SH-SY5Y (cell line): ENCODE measurements at regions not wholly inside any gene's neighbourhood (a gene's known extent, or its start where the extent isn't known, plus 50 kb on each side); places are given as distances from the start of the nearest gene placed in this dataset.

ENCODE experiments used
- GATA2 ChIP-seq: IDR thresholded peaks from 2 replicates; pipeline ENCODE4 v1.6.1; 2011; ENCODE audit warnings: mild to moderate bottlenecking, low read depth, low read length
- GATA3 ChIP-seq: IDR thresholded peaks from 2 replicates; pipeline ENCODE4 v1.6.1; 2011; ENCODE audit warnings: low read depth, mild to moderate bottlenecking, low read length, moderate library complexity

DNA sequence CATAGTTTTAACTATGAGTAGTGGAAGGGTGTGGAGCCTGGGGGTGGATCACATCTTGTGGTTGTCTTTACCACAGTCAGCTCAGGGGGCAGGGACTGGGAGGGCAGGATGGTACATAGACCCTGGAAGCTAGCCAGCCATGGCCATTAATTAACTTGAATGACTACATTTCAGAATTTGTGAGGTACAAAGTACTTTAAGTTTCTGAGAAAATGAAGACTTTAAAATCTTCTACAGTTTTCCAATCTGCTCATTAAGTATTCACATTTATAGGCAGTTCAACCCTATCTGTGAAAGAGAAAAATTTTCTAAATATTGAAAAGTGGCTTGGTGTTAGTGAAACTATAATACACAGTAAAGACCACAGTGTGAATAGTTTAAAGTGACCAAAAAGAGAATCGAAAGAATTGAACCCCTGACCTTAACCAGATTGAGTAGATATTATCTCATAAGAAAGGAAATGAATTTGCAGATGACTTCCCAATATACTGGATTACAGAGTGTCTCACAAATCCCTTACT, 234.2 kb upstream of the MEF2C start:
- TF ChIP-seq GATA2 (no peak), GATA3 (no peak)

DNA sequence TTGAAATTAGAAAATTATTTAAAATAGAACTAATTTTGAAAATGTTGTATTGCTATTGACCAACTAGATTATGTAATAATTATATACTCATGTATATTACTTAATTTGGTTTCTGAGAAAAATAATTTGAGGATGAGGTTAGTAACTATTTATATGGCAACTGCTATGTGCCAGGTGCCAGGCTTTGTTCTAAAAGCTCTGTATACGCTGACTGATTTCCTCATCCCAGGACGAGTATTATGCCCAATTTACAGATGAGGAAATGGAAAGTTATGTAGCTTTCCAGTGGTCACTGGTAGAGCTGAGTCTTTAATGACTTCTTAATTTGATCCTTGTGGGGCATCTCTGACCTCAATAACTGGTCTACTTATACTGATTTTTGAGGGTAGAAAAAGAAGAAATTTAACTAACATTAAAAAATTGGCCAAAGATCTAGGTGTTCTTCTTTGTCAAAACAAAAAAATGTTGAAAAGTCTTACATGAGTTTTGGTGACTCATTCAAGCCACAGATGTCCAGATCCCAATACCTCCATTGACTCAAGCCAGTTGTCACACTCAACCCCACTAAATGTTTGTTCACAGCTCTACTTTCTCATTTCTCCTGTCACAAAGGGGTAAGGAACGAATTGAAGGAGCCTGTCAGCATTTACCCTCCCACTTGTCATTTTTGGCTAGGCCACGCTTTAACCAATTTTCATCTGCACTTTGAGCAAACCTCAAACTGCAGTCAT, 228.1 kb upstream of the MEF2C start:
- TF ChIP-seq GATA2, result no peak
- TF ChIP-seq GATA3, result no peak

DNA sequence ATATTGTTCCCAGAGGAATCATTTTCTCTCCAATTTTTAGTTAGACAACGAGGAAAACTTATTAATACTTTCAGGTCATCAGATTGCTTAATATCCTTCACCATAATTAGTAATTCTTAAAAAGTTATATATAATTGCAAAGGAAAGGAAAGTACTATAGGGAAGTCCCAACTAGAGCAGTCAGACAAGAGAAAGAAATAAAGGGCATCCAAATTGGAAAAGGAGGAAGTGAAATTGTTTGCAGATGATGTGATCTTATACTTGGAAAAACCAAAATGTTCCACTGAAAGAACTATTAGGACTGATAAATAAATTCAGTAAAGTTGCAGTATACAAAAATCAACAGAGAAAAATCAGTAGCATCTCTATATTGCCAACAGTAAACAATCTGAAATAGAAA, 223.5 kb upstream of the MEF2C start:
- no peak for TF ChIP-seq GATA3
- no peak for TF ChIP-seq GATA2

DNA sequence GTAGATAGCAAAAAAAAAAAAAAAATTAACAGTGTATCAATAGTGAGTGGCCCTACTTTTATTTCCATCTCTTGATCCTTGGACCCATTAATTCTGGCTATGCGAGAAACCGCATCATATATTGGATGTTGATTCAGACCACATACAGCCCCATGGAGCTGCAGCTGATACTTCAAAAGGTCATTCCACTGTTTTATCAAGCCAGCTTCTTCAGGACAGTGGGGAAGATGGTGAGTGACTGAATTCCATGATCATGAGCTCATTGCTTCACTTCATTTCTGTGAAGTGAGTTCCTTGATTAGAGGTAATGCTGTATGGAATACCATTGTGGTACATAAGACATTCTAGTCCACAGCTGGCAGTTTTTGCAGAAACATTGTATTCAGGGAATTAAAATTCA, 222.9 kb upstream of the MEF2C start:
- TF ChIP-seq GATA2, result no peak
- no peak for TF ChIP-seq GATA3

DNA sequence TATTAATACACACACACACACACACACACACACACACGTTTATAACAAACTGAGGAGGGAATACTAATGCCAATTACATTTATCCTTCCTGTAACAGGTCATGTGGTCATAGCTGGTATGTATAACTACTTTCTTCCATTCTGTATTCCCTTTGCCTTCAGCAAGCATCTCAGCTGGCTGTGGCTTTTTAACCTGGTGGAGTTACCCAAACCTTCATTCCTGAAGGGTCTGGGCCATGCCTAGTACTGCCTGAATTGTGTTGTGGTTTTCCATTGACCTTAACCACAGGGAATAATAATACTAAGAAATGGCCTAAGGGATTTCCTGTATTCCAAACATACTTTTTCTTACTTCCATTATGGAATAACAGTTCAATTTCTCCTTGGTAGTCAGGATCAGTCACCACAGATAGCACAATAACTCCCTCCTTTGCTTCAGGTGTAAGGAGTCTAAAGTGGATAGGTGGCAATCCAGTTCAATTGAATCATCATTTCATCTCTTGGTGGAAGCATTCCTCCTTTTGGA, 222.2 kb upstream of the MEF2C start:
- TF ChIP-seq GATA2, result no peak

DNA sequence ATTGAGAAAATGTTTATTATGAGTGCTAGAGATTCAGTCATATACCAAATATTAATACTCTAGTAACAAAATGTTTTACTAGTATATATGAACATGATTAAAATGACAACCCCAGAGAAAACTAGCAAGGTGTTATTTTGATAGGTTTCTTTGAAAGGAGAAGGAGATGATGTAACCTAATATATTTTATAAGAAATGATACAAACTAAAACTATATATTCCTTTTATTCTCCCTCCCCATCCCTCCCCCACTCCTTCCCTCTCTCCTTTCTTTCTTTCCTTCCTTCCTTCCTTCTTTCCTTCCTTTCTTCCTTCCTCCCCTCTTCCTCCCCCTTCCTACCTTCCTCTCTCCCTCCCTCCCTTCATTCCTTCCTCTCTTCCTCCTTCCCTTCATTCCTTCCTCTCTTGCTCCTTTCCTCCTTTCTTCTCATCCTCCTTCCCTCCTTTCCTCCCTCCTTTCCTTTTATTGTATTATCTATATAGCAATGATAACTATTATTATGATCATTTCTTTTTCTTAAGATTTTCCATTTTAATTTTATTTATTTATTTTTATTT, 215.3 kb upstream of the MEF2C start:
- no peak for TF ChIP-seq GATA3
- no peak for TF ChIP-seq GATA2

DNA sequence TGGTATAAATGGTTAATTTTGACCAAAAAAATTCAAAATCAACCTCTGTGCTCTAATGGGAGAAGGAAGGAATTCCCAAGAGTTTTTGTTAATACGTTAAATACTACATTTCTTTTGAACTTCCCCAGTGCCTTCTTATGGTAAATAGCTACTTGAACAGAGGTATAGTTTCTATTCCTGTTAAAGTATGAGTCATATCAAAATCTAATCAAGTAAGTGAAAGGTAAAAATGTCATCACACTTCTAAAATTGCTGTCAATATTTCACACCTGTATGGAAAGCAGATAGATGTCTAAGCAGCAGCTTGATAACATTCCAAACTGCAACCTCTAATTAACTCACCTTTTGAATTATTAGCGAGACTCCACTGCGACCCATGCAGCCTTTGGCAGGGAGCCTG, 214.1 kb upstream of the MEF2C start:
- TF ChIP-seq GATA3, result no peak
- TF ChIP-seq GATA2, result no peak

DNA sequence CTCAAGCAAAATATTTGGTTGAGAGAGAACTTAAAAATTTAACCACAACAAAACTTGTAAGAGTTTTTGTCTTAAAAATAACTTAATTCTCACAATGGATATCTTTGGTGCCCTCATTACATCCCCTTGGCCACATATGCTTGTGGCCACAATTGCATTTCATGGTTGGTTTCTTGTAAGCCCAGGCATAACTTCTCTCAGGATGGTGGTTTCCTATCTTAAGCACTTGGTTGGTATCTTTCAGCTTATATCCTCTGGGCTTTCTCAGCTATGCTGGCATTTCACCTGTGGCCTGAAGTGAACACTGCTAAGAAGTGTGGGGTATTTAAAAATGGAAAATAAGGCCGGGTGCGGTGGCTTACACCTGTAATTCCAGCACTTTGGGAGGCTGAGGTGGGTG, 212.4 kb upstream of the MEF2C start:
- TF ChIP-seq GATA3 (no peak), GATA2 (no peak)

DNA sequence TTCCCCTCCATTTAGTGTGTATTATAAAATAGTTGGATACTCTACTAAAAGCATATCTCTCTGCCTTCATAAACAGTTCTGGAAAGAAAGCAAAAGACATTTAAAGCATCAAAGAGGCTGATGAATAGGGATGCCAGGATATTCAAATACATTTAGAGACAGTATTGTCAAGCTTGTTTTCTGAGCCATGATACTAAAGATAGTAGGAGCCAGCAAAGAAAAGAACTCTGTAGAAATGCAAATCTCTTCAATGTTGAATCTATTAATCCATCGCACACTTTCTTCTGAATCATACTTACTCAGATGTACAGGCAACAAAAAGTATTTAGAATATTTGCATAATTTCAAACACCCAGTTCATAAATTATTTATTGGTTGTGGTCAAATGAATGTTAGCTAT, 207.1 kb upstream of the MEF2C start:
- no peak for TF ChIP-seq GATA2
- TF ChIP-seq GATA3, result no peak

DNA sequence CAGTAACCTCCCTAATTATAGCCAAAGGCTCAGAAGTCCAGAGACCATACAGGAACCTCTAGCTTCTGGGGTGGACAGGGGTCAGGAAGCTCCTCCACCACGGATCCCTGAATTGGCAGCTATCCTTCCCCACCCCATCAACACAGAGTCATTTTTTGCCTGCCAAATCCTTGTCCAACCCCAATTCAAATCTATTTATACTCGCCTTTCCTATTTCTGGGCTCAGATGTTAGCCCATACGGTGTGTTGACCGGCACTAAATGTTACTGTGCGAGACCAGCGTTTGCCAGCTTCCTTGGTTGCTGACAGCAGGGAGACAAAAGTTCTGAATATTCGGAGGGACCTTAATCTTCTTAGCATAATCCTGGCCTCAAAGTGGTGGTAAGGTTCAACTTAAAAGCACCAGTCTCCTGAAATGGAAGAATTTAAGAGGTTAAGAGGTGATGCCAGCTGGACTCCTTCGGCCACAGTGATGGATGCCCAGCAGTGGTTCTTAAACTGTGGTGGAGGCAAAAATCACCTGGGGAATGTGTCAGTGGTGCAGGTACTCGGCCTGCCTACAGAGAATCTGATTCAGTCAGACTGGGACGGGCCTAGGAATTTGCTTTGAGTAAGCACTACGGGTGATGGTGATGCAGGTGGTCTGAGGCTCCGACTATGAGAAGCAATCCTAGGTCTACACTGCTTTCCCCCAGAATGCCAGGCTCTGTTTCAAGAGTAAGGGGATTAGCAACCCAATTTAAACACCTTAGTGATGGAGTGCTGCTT, 204.8 kb upstream of the MEF2C start:
- TF ChIP-seq GATA3, result no peak
- TF ChIP-seq GATA2, result no peak

DNA sequence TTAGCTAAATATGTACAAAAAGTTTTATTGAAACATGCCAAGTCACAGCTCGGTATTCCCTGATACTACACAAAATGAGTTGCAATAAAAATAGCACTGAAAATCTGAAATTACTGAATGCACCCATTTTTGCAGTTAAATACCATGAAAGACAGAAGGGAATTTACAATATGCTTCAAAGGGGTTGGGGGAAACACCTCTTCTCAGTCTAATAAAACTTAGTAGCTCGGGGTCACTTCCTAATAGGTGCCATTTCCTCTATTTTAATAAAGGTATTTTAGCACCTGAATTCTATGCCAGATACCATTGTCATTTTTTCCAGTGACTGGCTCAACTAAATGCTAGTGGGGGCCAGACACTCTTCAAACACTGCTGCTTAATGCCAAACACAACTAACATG, 204.1 kb upstream of the MEF2C start:
- TF ChIP-seq GATA3 (no peak), GATA2 (no peak)

DNA sequence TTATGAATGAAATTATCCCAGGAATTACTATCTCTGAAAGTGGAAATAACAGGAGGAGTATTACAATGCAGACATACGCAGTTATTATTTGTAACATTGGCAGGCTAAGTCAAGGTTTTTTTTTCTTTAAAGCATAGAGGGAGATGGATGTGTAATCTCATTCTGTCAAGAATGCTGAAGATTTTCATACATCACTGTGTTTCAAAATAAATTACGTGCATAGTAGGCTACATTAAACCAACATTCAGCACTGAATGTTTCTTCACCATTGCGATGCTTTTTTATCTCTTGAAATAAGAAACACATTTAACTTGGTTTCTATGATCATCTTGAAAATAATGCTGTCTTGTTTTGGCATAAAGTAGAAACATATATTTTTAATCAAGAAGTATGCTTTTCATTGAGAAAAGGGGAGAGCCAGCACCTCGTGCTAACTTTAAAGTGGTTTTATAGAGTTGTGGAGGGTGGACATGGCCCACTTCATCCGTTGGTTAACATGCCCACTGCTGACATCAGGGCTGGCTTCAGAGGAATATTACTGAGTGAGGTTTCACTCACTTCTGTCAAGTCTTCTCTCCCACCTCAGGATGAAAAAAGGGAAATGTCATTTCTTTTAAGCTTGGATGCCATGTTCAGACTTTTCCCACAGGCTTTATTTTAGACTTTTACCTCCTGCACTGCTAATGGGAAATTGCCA, 203.6 kb upstream of the MEF2C start:
- TF ChIP-seq GATA2 (no peak), GATA3 (no peak)

DNA sequence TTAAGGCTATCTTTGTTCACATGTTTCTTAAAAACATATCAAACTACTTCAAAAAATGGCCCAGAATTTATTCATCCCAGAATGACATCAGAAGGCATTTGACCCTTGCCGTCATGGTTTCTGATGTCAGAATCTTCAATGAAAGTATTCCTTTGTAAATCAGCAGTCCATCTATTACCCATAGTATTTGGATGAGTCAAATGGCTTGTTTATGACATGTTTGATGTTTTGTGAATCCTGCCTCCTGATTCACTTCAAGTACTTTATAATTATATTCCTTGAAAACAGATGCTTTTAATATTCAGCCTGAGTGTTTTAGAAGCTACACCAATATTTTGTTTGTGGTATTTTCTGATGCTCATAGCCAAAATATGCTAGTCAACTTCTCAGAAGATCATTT, 200.8 kb upstream of the MEF2C start:
- TF ChIP-seq GATA3, result no peak
- TF ChIP-seq GATA2, result no peak

DNA sequence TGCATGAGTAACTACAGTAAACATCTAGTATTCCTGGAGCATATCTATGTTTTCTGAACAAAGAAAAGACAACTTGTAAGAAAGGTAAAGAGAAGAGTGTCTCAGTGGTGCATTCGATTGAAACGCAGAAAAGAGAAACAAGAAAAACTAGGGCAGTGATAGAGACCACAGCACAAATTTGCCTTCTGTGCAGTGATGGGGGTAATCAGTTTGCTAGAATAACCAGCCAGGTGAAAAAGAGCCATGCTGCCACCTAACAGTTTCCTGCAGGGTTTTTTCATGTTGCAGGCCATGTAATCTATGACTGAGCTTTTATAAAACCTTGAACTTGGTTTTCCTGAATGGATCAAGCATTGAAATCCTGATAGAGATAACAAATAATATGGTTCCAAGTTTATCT, 198.4 kb upstream of the MEF2C start:
- no peak for TF ChIP-seq GATA3
